Psoas muscle (tissue), 7 donors: ENCODE measurements at regions not wholly inside any gene's neighbourhood (a gene's known extent, or its start where the extent isn't known, plus 50 kb on each side); places are given as distances from the start of the nearest gene placed in this dataset.
"Not testable (repeated sequence)": the region's sequence is repeated elsewhere in the genome, so short reads cannot be mapped to it uniquely, and the experiment has no call there.

Experiments used
- ATAC-seq, 4 donors: fragments of 200-7000 bp; cut with Tn5 transposase; one replicate each; pipeline ENCODE4 v1.9.1; 2020; ENCODE audit warnings: moderate library complexity in 3 of 4, mild to moderate bottlenecking in 2 of 4
- DNase-seq, 2 donors: peaks; one replicate each; pipeline ENCODE4 v3.0.0-alpha.2; 2020
- H3K27ac ChIP-seq: fragments of 200-600 bp; one replicate; pipeline ENCODE4 v1.8.0; 2022
- H3K27me3 ChIP-seq, 3 donors: fragments of 200-600 bp in 1 of 3; one replicate each; pipeline versions ENCODE4 v1.6.1 to v1.8.0; 2013 to 2022; ENCODE audit warnings: low read length in 2 of 3, mild to moderate bottlenecking in 2 of 3, moderate library complexity in 1 of 3; ENCODE audit not compliant: insufficient read depth in 3 of 3
- H3K36me3 ChIP-seq, 2 donors: fragments of 200-600 bp in 1 of 2; one replicate each; pipeline versions ENCODE4 v1.6.1 to v1.8.0; 2013 to 2022; ENCODE audit warnings: low read depth in 1 of 2, mild to moderate bottlenecking in 1 of 2, moderate library complexity in 1 of 2; ENCODE audit not compliant: insufficient read depth in 1 of 2
- H3K4me1 ChIP-seq: fragments of 200-600 bp; one replicate; pipeline ENCODE4 v1.8.0; 2022
- H3K4me3 ChIP-seq: fragments of 200-600 bp; one replicate; pipeline ENCODE4 v1.8.0; 2022; ENCODE audit warnings: mild to moderate bottlenecking
- H3K9me3 ChIP-seq: fragments of 200-600 bp; one replicate; pipeline ENCODE4 v1.8.0; 2022
- WGBS, 3 donors: extraction: QIAGEN DNeasy Blood & Tissue Kit; methylation state at CpG; one replicate each; pipeline versions ENCODE4 v1.1.6 to v1.1.7; 2013; 5-methylcytosine and 5-hydroxymethylcytosine counted together
- intact Hi-C, 2 donors: fragments of 100-400 bp; cut with DNase I; formaldehyde crosslinking; loops; one replicate each; pipeline versions ENCODE4 v1.11.0 to v1.14.2; 2022
- TF ChIP-seq, protein P1 (sequence below): fragments of 200-600 bp; IDR thresholded peaks from one replicate; pipeline ENCODE4 v1.8.0; 2022; ENCODE audit warnings: antibody characterized with exemption
- donor health status: healthy with polysubstance abuse.
- donor health status: DM: no; HTN: no; CAD: no; lungs with moderate emphysema.
- donor health status: Bipolar disorder and iron deficiency.
- donor health status: healthy.
- donor health status: DM: yes; HTN: yes; CAD: no.
- donor health status: DM: no; HTN: no; CAD: no.
- donor health status: DM: yes; HTN: yes; CAD: no.

GRCh38 chr6:121633309-121633708, 197.9 kb downstream of the GJA1 start:
- Histone ChIP-seq H3K9me3 (peaks cover 25% of the 10 kb centered on the region), H3K27ac (no peak overlapping the region), H3K4me3 (no peak overlapping the region), H3K4me1 (no peaks in the 10 kb centered on the region), H3K36me3 (no peaks in the 10 kb centered on the region), H3K27me3 (no peaks in the 10 kb centered on the region)
- intact Hi-C loops = no loop called here
- TF ChIP-seq, protein P1, sequence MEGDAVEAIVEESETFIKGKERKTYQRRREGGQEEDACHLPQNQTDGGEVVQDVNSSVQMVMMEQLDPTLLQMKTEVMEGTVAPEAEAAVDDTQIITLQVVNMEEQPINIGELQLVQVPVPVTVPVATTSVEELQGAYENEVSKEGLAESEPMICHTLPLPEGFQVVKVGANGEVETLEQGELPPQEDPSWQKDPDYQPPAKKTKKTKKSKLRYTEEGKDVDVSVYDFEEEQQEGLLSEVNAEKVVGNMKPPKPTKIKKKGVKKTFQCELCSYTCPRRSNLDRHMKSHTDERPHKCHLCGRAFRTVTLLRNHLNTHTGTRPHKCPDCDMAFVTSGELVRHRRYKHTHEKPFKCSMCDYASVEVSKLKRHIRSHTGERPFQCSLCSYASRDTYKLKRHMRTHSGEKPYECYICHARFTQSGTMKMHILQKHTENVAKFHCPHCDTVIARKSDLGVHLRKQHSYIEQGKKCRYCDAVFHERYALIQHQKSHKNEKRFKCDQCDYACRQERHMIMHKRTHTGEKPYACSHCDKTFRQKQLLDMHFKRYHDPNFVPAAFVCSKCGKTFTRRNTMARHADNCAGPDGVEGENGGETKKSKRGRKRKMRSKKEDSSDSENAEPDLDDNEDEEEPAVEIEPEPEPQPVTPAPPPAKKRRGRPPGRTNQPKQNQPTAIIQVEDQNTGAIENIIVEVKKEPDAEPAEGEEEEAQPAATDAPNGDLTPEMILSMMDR = no peak
- DNase-seq (no peak), ATAC-seq (no peak)

- intact Hi-C loops, H3K36me3 ChIP-seq, H3K4me1 ChIP-seq, H3K27ac ChIP-seq, DNase-seq, H3K4me3 ChIP-seq, ATAC-seq, H3K27me3 ChIP-seq: not testable (repeated sequence)
- 77 to 79% (median 77%) methylated on average over 2 of the region's 2 CpGs for WGBS, 3 donors
- peaks cover 25% of the 10 kb centered on the region for H3K9me3 ChIP-seq
Measured at GRCh38 chr6:121634586-121634985, 199.1 kb downstream of the GJA1 start.

DNA sequence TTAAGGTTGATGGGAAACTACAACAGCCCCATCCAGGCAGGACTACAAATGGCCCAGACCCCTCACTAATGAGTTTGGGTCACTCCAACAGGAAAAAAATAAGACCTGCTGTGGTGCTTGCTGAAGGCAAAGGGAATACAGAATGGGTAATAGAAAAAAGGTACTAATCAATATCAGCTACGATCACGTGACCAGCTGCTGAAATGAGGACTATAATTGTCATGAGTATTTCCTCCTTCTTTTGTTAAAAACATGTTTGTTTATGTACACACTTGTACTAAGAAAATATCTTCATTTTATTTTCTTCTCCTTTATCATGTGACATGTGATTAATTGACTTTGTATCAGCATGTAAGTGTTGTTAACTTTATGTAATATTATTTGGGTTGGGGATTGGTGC, 199.9 kb downstream of the GJA1 start:
- 90 to 95% (median 94%) methylated on average over 2 of the region's 2 CpGs for WGBS, 3 donors
- H3K4me3 ChIP-seq = no peak overlapping the region
- no peaks in the 10 kb centered on the region for H3K27me3 ChIP-seq
- H3K4me1 ChIP-seq = no peaks in the 10 kb centered on the region
- no peak for ATAC-seq
- no peak overlapping the region for H3K27ac ChIP-seq
- DNase-seq = no peak
- TF ChIP-seq, protein P1 = no peak
- peaks cover 25% of the 10 kb centered on the region for H3K9me3 ChIP-seq
- intact Hi-C loops = no loop called here
- H3K36me3 ChIP-seq = no peaks in the 10 kb centered on the region

DNA sequence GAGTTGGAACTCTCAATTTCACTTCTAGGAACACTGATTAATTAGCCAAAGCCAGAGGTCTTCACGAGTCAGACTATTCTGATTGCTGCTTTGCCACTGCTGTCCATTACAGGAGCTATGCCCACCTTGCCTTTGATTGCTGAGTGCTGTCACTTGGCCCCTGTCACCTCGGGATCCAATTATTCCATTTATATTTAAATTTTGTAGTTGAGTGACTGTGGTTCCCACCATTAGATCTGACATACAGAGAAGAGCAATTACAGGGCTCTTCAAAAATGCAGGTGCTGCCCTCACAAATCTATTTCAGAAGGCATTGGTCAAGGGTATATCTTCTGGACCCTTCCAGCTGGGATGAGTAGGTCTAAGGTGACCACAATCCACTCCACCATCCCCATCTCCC, 200.8 kb downstream of the GJA1 start:
- ATAC-seq, H3K27me3 ChIP-seq, DNase-seq, H3K4me3 ChIP-seq, H3K4me1 ChIP-seq, H3K27ac ChIP-seq, H3K36me3 ChIP-seq, intact Hi-C loops: not testable (repeated sequence)
- H3K9me3 ChIP-seq = peaks cover 25% of the 10 kb centered on the region
- WGBS, 3 donors = 60 to 66% (median 66%) methylated on average over 2 of the region's 2 CpGs

DNA sequence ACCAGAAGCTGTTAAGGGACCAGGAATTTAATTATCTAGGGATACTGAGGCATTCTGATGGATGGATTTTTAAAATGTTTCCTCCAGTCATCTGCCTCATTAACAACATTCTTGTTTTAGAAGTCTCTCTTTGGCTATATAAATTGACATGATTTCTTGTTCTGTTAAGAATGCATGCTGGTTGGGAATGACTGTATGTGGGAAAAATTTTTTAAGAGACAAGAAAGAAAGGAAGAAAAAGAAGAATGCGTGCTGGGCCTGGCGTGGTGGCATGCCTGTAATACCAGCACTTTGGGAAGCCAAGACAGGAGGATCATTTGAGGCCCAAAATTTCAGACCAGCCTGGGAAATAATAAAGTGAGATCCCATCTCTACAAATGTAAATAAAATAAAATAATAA, 203.6 kb downstream of the GJA1 start:
- ATAC-seq = no peak
- no peak overlapping the region for H3K27ac ChIP-seq
- no peak overlapping the region for H3K4me3 ChIP-seq
- intact Hi-C loops = no loop called here
- DNase-seq = no peak
- H3K4me1 ChIP-seq = no peaks in the 10 kb centered on the region
- WGBS, 3 donors = 79 to 98% (median 90%) methylated on average over 2 of the region's 2 CpGs
- TF ChIP-seq, protein P1 = no peak
- no peaks in the 10 kb centered on the region for H3K36me3 ChIP-seq
- H3K27me3 ChIP-seq = no peaks in the 10 kb centered on the region
- peaks cover 17% of the 10 kb centered on the region for H3K9me3 ChIP-seq

DNA sequence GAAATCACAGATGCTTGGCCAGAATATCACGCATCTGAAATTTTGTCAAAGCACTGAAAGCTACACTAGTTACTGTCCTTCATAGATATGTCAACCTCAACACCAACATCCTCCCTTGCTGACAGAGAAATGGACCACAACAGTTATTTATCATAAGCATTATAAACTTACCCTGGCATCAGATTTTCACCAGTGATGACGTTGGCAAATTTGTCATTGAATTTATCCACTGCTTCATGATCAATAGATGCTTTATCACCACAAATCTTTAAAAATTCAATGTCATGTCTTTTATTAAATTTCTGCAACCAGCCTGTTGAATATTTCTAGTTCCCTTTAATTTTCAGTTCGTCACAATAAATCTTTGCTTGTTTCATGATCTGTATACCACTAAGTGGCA, 205.7 kb downstream of the GJA1 start:
- WGBS, 3 donors = 49 to 86% (median 65%) methylated on average over 3 of the region's 3 CpGs
- H3K9me3 ChIP-seq = peaks cover 11% of the 10 kb centered on the region

More for the DNA sequence above, 205.7 kb downstream of the GJA1 start:
- no peaks in the 10 kb centered on the region for H3K4me1 ChIP-seq
- H3K27ac ChIP-seq = no peak overlapping the region
- no peaks in the 10 kb centered on the region for H3K27me3 ChIP-seq
- no peak overlapping the region for H3K4me3 ChIP-seq
- intact Hi-C loops = no loop called here
- no peak for ATAC-seq
- no peaks in the 10 kb centered on the region for H3K36me3 ChIP-seq
- no peak for DNase-seq
- TF ChIP-seq, protein P1 = no peak
